HG02588 (cell line): ENCODE measurements at regions not wholly inside any gene's neighbourhood (a gene's known extent, or its start where the extent isn't known, plus 50 kb on each side); places are given as distances from the start of the nearest gene placed in this dataset.

Source experiments
- ATAC-seq: cut with Tn5 transposase; IDR thresholded peaks from one replicate; pipeline ENCODE4 v1.9.1; 2021; ENCODE audit warnings: mild to moderate bottlenecking, moderate library complexity; ENCODE audit not compliant: unreplicated experiment

GRCh38 chr3:157639756-157640426 lies 136.7 kb upstream of the VEPH1 start:
- no peak for ATAC-seq

- ATAC-seq, result no peak
Observed at GRCh38 chr3:157637866-157638265, 134.7 kb upstream of the VEPH1 start.

- no peak for ATAC-seq
Observed at GRCh38 chr3:157633241-157633640, 130.0 kb upstream of the VEPH1 start.

- ATAC-seq, result no peak
Observed at GRCh38 chr3:157632075-157632474, 128.9 kb upstream of the VEPH1 start.

- ATAC-seq, result no peak
Observed at GRCh38 chr3:157631478-157631877, 128.3 kb upstream of the VEPH1 start.

- no peak for ATAC-seq
Observed at GRCh38 chr3:157626817-157627216, 123.6 kb upstream of the VEPH1 start.

GRCh38 chr3:157624801-157625200 lies 121.6 kb upstream of the VEPH1 start:
- no peak for ATAC-seq

GRCh38 chr3:157618886-157619285 lies 115.7 kb upstream of the VEPH1 start:
- ATAC-seq, result no peak

GRCh38 chr3:157618075-157618760 lies 115.0 kb upstream of the VEPH1 start:
- peak; percentile 77 for ATAC-seq

- no peak for ATAC-seq
Observed at GRCh38 chr3:157614896-157615295, 111.7 kb upstream of the VEPH1 start.

- no peak for ATAC-seq
Observed at GRCh38 chr3:157611536-157612076, 108.4 kb upstream of the VEPH1 start.

GRCh38 chr3:157610876-157611535 lies 107.8 kb upstream of the VEPH1 start:
- no peak for ATAC-seq

- no peak for ATAC-seq
Observed at GRCh38 chr3:157607826-157608405, 104.7 kb upstream of the VEPH1 start.

GRCh38 chr3:157606852-157607197 lies 103.6 kb upstream of the VEPH1 start:
- ATAC-seq, result no peak

- ATAC-seq, result peak; percentile 92
Observed at GRCh38 chr3:157606011-157606851, 103.0 kb upstream of the VEPH1 start.

- ATAC-seq, result no peak
Observed at GRCh38 chr3:157605356-157605755, 102.1 kb upstream of the VEPH1 start.

GRCh38 chr3:157602424-157602823 lies 99.2 kb upstream of the VEPH1 start:
- no peak for ATAC-seq

GRCh38 chr3:157595259-157595658 lies 92.0 kb upstream of the VEPH1 start:
- no peak for ATAC-seq

- ATAC-seq, result no peak
Observed at GRCh38 chr3:157594413-157594812, 91.2 kb upstream of the VEPH1 start.

GRCh38 chr3:157592769-157593168 lies 89.6 kb upstream of the VEPH1 start:
- no peak for ATAC-seq

GRCh38 chr3:157590273-157590672 lies 87.1 kb upstream of the VEPH1 start:
- ATAC-seq, result no peak
